ENCODE measurements at regions not wholly inside any gene's neighbourhood (a gene's known extent, or its start where the extent isn't known, plus 50 kb on each side); places are given as distances from the start of the nearest gene placed in this dataset.

DNA sequence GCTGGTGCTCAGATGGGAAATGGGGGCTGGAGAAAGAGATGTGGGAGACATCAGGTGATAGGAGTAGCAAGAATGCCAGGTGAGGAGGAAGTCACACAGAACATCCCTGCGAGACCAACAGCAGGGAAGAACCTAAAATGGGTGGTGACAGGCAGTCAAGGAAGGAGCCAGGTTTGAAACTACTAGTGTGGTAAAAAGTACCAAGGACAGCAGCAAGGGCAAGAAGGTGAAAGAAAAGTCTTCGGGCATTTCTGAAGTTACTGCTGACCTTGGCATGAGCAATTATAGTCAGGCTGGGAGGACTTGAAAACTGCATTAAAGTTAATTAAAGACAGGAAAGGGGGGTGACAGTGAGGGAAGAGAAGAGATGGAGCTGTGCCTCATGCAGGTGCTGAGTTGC lies 410.4 kb downstream of the RAD51AP2 start:
- Histone ChIP-seq H3K9me3 (ENCODE audit: insufficient read depth, low read depth, low read length) (no peaks in the 10 kb centered on the region), H3K79me2 (ENCODE audit: insufficient read depth, low read length) (no peaks in the 10 kb centered on the region), H3K27ac (ENCODE audit: low read depth, low read length) (no peak overlapping the region), H3K4me1 (ENCODE audit: insufficient read depth, low read length) (peaks cover 41% of the 10 kb centered on the region), H3K4me2 (ENCODE audit: low read length) (peak overlapping the region; percentile 37), H4K20me1 (ENCODE audit: insufficient read depth, low read length) (no peaks in the 10 kb centered on the region), H3K4me3 (ENCODE audit: insufficient read depth, low read depth, low read length) (no peak overlapping the region), H3K27me3 (ENCODE audit: insufficient read depth, low read length) (no peaks in the 10 kb centered on the region), H3K36me3 (ENCODE audit: insufficient read depth, low read length) (no peaks in the 10 kb centered on the region), H3K9ac (ENCODE audit: low read length) (no peak overlapping the region), H2AFZ (ENCODE audit: low read depth, low read length) (no peak overlapping the region)
- FAIRE-seq (no peak), DNase-seq (ENCODE audit: low read depth) (no peak)
- Mint-ChIP-seq H3K9me3 (ENCODE audit: unreplicated experiment) (no peaks in the 10 kb centered on the region), H3K36me3 (ENCODE audit: low read depth, unreplicated experiment) (no peaks in the 10 kb centered on the region), H3K4me1 (ENCODE audit: low read depth, unreplicated experiment) (peaks cover 18% of the 10 kb centered on the region), H3K4me3 (ENCODE audit: unreplicated experiment) (no peak overlapping the region), H3K27me3 (ENCODE audit: low read depth, unreplicated experiment) (no peaks in the 10 kb centered on the region), H3K27ac (ENCODE audit: unreplicated experiment) (no peak overlapping the region)
- TF ChIP-seq, protein P1, sequence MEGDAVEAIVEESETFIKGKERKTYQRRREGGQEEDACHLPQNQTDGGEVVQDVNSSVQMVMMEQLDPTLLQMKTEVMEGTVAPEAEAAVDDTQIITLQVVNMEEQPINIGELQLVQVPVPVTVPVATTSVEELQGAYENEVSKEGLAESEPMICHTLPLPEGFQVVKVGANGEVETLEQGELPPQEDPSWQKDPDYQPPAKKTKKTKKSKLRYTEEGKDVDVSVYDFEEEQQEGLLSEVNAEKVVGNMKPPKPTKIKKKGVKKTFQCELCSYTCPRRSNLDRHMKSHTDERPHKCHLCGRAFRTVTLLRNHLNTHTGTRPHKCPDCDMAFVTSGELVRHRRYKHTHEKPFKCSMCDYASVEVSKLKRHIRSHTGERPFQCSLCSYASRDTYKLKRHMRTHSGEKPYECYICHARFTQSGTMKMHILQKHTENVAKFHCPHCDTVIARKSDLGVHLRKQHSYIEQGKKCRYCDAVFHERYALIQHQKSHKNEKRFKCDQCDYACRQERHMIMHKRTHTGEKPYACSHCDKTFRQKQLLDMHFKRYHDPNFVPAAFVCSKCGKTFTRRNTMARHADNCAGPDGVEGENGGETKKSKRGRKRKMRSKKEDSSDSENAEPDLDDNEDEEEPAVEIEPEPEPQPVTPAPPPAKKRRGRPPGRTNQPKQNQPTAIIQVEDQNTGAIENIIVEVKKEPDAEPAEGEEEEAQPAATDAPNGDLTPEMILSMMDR (IDR thresholded peaks at IDR 0.05; ENCODE audit: insufficient read depth, low read depth, low read length): no peak
- no peak for TF ChIP-seq EZH2 (IDR thresholded peaks at IDR 0.05; ENCODE audit: insufficient read depth, low read length)

- Histone ChIP-seq H3K79me2 (ENCODE audit: insufficient read depth, low read length) (no peaks in the 10 kb centered on the region), H3K9me3 (ENCODE audit: insufficient read depth, low read depth, low read length) (no peaks in the 10 kb centered on the region), H3K4me2 (ENCODE audit: low read length) (peak overlapping the region; percentile 37), H3K27me3 (ENCODE audit: insufficient read depth, low read length) (no peaks in the 10 kb centered on the region), H3K4me3 (ENCODE audit: insufficient read depth, low read depth, low read length) (no peak overlapping the region), H3K27ac (ENCODE audit: low read depth, low read length) (no peak overlapping the region), H3K9ac (ENCODE audit: low read length) (no peak overlapping the region), H3K36me3 (ENCODE audit: insufficient read depth, low read length) (no peaks in the 10 kb centered on the region), H4K20me1 (ENCODE audit: insufficient read depth, low read length) (no peaks in the 10 kb centered on the region), H2AFZ (ENCODE audit: low read depth, low read length) (no peak overlapping the region), H3K4me1 (ENCODE audit: insufficient read depth, low read length) (peaks cover 41% of the 10 kb centered on the region)
- no peak overlapping the region for H3K4me3 Mint-ChIP-seq (ENCODE audit: unreplicated experiment)
- H3K27ac Mint-ChIP-seq (ENCODE audit: unreplicated experiment): no peak overlapping the region
- no peaks in the 10 kb centered on the region for H3K27me3 Mint-ChIP-seq (ENCODE audit: low read depth, unreplicated experiment)
- no peak for TF ChIP-seq EZH2 (IDR thresholded peaks at IDR 0.05; ENCODE audit: insufficient read depth, low read length)
- TF ChIP-seq, protein P1 (IDR thresholded peaks at IDR 0.05; ENCODE audit: insufficient read depth, low read depth, low read length): no peak
- H3K4me1 Mint-ChIP-seq (ENCODE audit: low read depth, unreplicated experiment): peaks cover 18% of the 10 kb centered on the region
- H3K9me3 Mint-ChIP-seq (ENCODE audit: unreplicated experiment): no peaks in the 10 kb centered on the region
- FAIRE-seq: no peak
- peak; percentile 75 for DNase-seq (ENCODE audit: low read depth)
- H3K36me3 Mint-ChIP-seq (ENCODE audit: low read depth, unreplicated experiment): no peaks in the 10 kb centered on the region
Measured at GRCh38 chr2:17107151-17107550, 411.1 kb downstream of the RAD51AP2 start.

DNA sequence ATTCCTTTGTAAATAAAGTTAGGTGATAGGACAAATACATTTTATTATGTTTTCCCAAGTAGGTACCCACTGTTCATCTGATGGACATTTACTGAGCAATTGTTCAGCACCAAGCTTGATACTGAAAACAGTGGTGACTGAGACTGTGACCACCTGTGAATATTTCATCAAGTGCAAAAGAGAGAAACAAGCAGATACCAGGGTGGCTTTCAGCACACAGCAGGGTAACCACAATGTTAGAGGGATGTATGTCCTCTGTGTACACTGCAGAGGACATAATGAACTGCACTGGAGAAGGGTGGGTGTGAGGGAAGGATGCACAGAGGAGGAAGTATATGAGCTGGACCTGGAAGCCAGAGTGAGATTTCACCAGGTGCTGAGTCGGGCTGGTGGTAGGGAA lies 411.8 kb downstream of the RAD51AP2 start:
- DNase-seq (ENCODE audit: low read depth) (no peak), FAIRE-seq (no peak)
- Histone ChIP-seq H3K36me3 (ENCODE audit: insufficient read depth, low read length) (no peaks in the 10 kb centered on the region), H3K79me2 (ENCODE audit: insufficient read depth, low read length) (no peaks in the 10 kb centered on the region), H2AFZ (ENCODE audit: low read depth, low read length) (no peak overlapping the region), H3K9me3 (ENCODE audit: insufficient read depth, low read depth, low read length) (no peaks in the 10 kb centered on the region), H3K4me3 (ENCODE audit: insufficient read depth, low read depth, low read length) (no peak overlapping the region), H3K4me1 (ENCODE audit: insufficient read depth, low read length) (peaks cover 42% of the 10 kb centered on the region), H3K4me2 (ENCODE audit: low read length) (peak overlapping the region; percentile 37), H4K20me1 (ENCODE audit: insufficient read depth, low read length) (no peaks in the 10 kb centered on the region), H3K27ac (ENCODE audit: low read depth, low read length) (no peak overlapping the region), H3K9ac (ENCODE audit: low read length) (no peak overlapping the region), H3K27me3 (ENCODE audit: insufficient read depth, low read length) (no peaks in the 10 kb centered on the region)
- Mint-ChIP-seq H3K4me3 (ENCODE audit: unreplicated experiment) (no peak overlapping the region), H3K36me3 (ENCODE audit: low read depth, unreplicated experiment) (no peaks in the 10 kb centered on the region), H3K27ac (ENCODE audit: unreplicated experiment) (no peak overlapping the region), H3K4me1 (ENCODE audit: low read depth, unreplicated experiment) (peaks cover 18% of the 10 kb centered on the region), H3K9me3 (ENCODE audit: unreplicated experiment) (no peaks in the 10 kb centered on the region), H3K27me3 (ENCODE audit: low read depth, unreplicated experiment) (no peaks in the 10 kb centered on the region)
- TF ChIP-seq, protein P1 (IDR thresholded peaks at IDR 0.05; ENCODE audit: insufficient read depth, low read depth, low read length): no peak
- TF ChIP-seq EZH2 (IDR thresholded peaks at IDR 0.05; ENCODE audit: insufficient read depth, low read length): no peak
